HS-5 (cell line): ENCODE measurements at regions not wholly inside any gene's neighbourhood (a gene's known extent, or its start where the extent isn't known, plus 50 kb on each side); places are given as distances from the start of the nearest gene placed in this dataset.
A peak's percentile ranks its signal among the peaks of the same experiment; 100 is the strongest.

ENCODE experiments used
- DNase-seq: peaks from one replicate; pipeline ENCODE4 v3.0.0-alpha.2; 2012; ENCODE audit warnings: low read depth

- DNase-seq, result no peak
Observed at GRCh38 chr5:8473827-8474568, 605.0 kb downstream of the MTRR start.

- no peak for DNase-seq
Observed at GRCh38 chr5:8474569-8474930, 605.6 kb downstream of the MTRR start.

GRCh38 chr5:8478326-8478725 lies 609.4 kb downstream of the MTRR start:
- DNase-seq, result no peak

GRCh38 chr5:8481007-8481406 lies 612.1 kb downstream of the MTRR start:
- no peak for DNase-seq

GRCh38 chr5:8491254-8491653 lies 622.3 kb downstream of the MTRR start:
- DNase-seq, result no peak

- no peak for DNase-seq
Observed at GRCh38 chr5:8493176-8493575, 624.2 kb downstream of the MTRR start.

- DNase-seq, result peak; percentile 18
Observed at GRCh38 chr5:8500426-8500825, 631.5 kb downstream of the MTRR start.

GRCh38 chr5:8505196-8505595 lies 636.2 kb downstream of the MTRR start:
- DNase-seq, result no peak

GRCh38 chr5:8508231-8508630 lies 639.3 kb downstream of the MTRR start:
- peak; percentile 11 for DNase-seq

GRCh38 chr5:8516356-8516755 lies 647.4 kb downstream of the MTRR start:
- no peak for DNase-seq

GRCh38 chr5:8517456-8517855 lies 648.5 kb downstream of the MTRR start:
- no peak for DNase-seq

GRCh38 chr5:8520917-8521316 lies 652.0 kb downstream of the MTRR start:
- DNase-seq, result no peak

GRCh38 chr5:8521991-8522390 lies 653.0 kb downstream of the MTRR start:
- DNase-seq, result no peak

- no peak for DNase-seq
Observed at GRCh38 chr5:8522646-8523045, 653.7 kb downstream of the MTRR start.

GRCh38 chr5:8523501-8523900 lies 654.6 kb downstream of the MTRR start:
- no peak for DNase-seq

GRCh38 chr5:8525819-8526218 lies 656.9 kb downstream of the MTRR start:
- DNase-seq, result no peak

- DNase-seq, result no peak
Observed at GRCh38 chr5:8528106-8528505, 659.2 kb downstream of the MTRR start.

GRCh38 chr5:8538821-8539220 lies 669.9 kb downstream of the MTRR start:
- DNase-seq, result no peak

- no peak for DNase-seq
Observed at GRCh38 chr5:8540317-8540716, 671.4 kb downstream of the MTRR start.

- DNase-seq, result no peak
Observed at GRCh38 chr5:8550921-8551320, 682.0 kb downstream of the MTRR start.

- DNase-seq, result no peak
Observed at GRCh38 chr5:8553364-8553763, 684.4 kb downstream of the MTRR start.

- no peak for DNase-seq
Observed at GRCh38 chr5:8557728-8558127, 688.8 kb downstream of the MTRR start.

- peak; percentile 45 for DNase-seq
Observed at GRCh38 chr5:8560776-8561175, 691.8 kb downstream of the MTRR start.

GRCh38 chr5:8561224-8561840 lies 692.4 kb downstream of the MTRR start:
- DNase-seq, result no peak
